ENCODE measurements at regions not wholly inside any gene's neighbourhood (a gene's known extent, or its start where the extent isn't known, plus 50 kb on each side); places are given as distances from the start of the nearest gene placed in this dataset.

DNA sequence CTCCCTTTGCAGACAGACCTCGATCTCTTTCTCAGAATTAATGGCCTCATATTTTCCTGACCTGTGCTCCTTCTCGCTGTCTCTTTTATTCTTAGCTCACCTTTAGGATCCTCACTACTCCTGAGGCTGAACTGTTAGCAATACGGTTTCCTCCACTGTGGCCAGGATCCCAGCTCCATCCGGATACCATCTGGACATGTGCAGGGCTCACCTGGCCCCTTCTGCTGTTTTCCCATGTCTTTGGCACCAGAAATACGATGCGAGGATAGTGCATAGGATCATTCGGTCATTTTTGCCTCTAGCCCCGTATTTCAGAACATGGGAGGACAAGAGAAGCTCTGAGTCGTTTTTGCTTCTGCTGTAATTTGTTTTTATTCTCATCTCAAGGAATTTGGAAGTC is 108.5 kb upstream of the KIF26B start:
- TF ChIP-seq ZNF114 (CRISPR knock-in tag; IDR thresholded peaks at IDR 0.05), result no peak
- TF ChIP-seq, protein P1, sequence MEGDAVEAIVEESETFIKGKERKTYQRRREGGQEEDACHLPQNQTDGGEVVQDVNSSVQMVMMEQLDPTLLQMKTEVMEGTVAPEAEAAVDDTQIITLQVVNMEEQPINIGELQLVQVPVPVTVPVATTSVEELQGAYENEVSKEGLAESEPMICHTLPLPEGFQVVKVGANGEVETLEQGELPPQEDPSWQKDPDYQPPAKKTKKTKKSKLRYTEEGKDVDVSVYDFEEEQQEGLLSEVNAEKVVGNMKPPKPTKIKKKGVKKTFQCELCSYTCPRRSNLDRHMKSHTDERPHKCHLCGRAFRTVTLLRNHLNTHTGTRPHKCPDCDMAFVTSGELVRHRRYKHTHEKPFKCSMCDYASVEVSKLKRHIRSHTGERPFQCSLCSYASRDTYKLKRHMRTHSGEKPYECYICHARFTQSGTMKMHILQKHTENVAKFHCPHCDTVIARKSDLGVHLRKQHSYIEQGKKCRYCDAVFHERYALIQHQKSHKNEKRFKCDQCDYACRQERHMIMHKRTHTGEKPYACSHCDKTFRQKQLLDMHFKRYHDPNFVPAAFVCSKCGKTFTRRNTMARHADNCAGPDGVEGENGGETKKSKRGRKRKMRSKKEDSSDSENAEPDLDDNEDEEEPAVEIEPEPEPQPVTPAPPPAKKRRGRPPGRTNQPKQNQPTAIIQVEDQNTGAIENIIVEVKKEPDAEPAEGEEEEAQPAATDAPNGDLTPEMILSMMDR (conservative IDR thresholded peaks at IDR 0.05; ENCODE audit: low read depth in 2 of 2), result no peak
- no peak for TF ChIP-seq POLR2AphosphoS5 (IDR thresholded peaks at IDR 0.05; ENCODE audit: low read depth)
- no peak for TF ChIP-seq EZH2 (IDR thresholded peaks at IDR 0.05; ENCODE audit: low read depth, unreplicated experiment)
- TF ChIP-seq STAT1 (IDR thresholded peaks at IDR 0.05; ENCODE audit: unreplicated experiment), result no peak
- no peak for TF ChIP-seq JUNB (IDR thresholded peaks at IDR 0.05; ENCODE audit: unreplicated experiment)
- TF ChIP-seq CREB1 (CRISPR knock-in tag; IDR thresholded peaks at IDR 0.05; ENCODE audit: low read depth), result no peak
- TF ChIP-seq EZH2phosphoT487 (IDR thresholded peaks at IDR 0.05; ENCODE audit: unreplicated experiment), result no peak
- TF ChIP-seq, protein P2, sequence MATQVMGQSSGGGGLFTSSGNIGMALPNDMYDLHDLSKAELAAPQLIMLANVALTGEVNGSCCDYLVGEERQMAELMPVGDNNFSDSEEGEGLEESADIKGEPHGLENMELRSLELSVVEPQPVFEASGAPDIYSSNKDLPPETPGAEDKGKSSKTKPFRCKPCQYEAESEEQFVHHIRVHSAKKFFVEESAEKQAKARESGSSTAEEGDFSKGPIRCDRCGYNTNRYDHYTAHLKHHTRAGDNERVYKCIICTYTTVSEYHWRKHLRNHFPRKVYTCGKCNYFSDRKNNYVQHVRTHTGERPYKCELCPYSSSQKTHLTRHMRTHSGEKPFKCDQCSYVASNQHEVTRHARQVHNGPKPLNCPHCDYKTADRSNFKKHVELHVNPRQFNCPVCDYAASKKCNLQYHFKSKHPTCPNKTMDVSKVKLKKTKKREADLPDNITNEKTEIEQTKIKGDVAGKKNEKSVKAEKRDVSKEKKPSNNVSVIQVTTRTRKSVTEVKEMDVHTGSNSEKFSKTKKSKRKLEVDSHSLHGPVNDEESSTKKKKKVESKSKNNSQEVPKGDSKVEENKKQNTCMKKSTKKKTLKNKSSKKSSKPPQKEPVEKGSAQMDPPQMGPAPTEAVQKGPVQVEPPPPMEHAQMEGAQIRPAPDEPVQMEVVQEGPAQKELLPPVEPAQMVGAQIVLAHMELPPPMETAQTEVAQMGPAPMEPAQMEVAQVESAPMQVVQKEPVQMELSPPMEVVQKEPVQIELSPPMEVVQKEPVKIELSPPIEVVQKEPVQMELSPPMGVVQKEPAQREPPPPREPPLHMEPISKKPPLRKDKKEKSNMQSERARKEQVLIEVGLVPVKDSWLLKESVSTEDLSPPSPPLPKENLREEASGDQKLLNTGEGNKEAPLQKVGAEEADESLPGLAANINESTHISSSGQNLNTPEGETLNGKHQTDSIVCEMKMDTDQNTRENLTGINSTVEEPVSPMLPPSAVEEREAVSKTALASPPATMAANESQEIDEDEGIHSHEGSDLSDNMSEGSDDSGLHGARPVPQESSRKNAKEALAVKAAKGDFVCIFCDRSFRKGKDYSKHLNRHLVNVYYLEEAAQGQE (IDR thresholded peaks at IDR 0.05; ENCODE audit: unreplicated experiment), result no peak
- TF ChIP-seq, protein P3, sequence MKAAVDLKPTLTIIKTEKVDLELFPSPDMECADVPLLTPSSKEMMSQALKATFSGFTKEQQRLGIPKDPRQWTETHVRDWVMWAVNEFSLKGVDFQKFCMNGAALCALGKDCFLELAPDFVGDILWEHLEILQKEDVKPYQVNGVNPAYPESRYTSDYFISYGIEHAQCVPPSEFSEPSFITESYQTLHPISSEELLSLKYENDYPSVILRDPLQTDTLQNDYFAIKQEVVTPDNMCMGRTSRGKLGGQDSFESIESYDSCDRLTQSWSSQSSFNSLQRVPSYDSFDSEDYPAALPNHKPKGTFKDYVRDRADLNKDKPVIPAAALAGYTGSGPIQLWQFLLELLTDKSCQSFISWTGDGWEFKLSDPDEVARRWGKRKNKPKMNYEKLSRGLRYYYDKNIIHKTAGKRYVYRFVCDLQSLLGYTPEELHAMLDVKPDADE (IDR thresholded peaks at IDR 0.05), result no peak
- TF ChIP-seq, protein P4, sequence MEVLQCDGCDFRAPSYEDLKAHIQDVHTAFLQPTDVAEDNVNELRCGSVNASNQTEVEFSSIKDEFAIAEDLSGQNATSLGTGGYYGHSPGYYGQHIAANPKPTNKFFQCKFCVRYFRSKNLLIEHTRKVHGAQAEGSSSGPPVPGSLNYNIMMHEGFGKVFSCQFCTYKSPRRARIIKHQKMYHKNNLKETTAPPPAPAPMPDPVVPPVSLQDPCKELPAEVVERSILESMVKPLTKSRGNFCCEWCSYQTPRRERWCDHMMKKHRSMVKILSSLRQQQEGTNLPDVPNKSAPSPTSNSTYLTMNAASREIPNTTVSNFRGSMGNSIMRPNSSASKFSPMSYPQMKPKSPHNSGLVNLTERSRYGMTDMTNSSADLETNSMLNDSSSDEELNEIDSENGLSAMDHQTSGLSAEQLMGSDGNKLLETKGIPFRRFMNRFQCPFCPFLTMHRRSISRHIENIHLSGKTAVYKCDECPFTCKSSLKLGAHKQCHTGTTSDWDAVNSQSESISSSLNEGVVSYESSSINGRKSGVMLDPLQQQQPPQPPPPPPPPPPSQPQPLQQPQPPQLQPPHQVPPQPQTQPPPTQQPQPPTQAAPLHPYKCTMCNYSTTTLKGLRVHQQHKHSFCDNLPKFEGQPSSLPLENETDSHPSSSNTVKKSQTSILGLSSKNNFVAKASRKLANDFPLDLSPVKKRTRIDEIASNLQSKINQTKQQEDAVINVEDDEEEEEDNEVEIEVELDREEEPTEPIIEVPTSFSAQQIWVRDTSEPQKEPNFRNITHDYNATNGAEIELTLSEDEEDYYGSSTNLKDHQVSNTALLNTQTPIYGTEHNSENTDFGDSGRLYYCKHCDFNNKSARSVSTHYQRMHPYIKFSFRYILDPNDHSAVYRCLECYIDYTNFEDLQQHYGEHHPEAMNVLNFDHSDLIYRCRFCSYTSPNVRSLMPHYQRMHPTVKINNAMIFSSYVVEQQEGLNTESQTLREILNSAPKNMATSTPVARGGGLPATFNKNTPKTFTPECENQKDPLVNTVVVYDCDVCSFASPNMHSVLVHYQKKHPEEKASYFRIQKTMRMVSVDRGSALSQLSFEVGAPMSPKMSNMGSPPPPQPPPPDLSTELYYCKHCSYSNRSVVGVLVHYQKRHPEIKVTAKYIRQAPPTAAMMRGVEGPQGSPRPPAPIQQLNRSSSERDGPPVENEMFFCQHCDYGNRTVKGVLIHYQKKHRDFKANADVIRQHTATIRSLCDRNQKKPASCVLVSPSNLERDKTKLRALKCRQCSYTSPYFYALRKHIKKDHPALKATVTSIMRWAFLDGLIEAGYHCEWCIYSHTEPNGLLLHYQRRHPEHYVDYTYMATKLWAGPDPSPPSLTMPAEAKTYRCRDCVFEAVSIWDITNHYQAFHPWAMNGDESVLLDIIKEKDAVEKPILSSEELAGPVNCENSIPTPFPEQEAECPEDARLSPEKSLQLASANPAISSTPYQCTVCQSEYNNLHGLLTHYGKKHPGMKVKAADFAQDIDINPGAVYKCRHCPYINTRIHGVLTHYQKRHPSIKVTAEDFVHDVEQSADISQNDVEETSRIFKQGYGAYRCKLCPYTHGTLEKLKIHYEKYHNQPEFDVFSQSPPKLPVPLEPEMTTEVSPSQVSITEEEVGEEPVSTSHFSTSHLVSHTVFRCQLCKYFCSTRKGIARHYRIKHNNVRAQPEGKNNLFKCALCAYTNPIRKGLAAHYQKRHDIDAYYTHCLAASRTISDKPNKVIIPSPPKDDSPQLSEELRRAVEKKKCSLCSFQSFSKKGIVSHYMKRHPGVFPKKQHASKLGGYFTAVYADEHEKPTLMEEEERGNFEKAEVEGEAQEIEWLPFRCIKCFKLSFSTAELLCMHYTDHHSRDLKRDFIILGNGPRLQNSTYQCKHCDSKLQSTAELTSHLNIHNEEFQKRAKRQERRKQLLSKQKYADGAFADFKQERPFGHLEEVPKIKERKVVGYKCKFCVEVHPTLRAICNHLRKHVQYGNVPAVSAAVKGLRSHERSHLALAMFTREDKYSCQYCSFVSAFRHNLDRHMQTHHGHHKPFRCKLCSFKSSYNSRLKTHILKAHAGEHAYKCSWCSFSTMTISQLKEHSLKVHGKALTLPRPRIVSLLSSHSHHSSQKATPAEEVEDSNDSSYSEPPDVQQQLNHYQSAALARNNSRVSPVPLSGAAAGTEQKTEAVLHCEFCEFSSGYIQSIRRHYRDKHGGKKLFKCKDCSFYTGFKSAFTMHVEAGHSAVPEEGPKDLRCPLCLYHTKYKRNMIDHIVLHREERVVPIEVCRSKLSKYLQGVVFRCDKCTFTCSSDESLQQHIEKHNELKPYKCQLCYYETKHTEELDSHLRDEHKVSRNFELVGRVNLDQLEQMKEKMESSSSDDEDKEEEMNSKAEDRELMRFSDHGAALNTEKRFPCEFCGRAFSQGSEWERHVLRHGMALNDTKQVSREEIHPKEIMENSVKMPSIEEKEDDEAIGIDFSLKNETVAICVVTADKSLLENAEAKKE (CRISPR knock-in tag; IDR thresholded peaks at IDR 0.05), result no peak
- no peak for TF ChIP-seq ZNF331 (CRISPR knock-in tag; IDR thresholded peaks at IDR 0.05; ENCODE audit: low read depth)
- no peak for TF ChIP-seq NANOG (IDR thresholded peaks at IDR 0.05; ENCODE audit: borderline replicate concordance)
